ENCODE measurements at regions not wholly inside any gene's neighbourhood (a gene's known extent, or its start where the extent isn't known, plus 50 kb on each side); places are given as distances from the start of the nearest gene placed in this dataset.

GRCh38 chr1:9419369-9420041 is 119.8 kb upstream of the SLC25A33 start:
- DNase-seq (ENCODE audit: low read depth in 1 of 2, low spot score in 1 of 2), result no peak

DNA sequence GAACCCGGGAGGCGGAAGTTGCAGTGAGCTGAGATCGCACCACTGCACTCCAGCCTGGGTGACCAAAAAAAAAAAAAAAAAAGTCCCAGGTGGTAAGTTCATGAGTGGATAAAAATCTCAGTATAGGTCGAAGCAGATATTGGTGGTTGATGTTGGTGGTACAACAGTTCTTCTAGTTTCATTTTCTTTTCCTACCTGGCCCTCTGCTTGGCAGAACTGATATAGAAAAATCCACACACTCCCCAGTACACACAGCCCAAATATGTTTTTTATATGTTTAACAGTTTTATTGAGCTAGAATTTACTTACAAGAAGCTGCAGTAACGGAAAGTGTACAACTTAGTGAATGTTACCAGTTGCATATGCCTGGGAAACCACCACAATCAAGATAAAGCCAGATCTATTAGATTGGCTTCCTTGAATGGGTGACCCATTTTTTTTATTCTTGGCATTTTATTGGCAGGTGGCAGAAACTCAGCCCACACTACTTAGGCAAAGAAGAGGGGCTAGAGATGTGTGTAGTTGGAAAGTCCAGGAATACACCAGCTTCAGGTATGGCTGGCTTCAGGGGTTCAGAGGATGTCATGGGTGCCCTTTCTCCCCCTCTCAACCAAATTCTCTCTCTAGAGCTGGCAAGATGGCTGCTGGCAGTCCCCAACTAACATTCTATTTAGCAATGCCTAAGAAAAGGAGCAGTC is 118.3 kb upstream of the SLC25A33 start:
- DNase-seq (ENCODE audit: low read depth in 1 of 2, low spot score in 1 of 2), result no peak

- DNase-seq (ENCODE audit: low read depth in 1 of 2, low spot score in 1 of 2), result no peak
Measured at GRCh38 chr1:9421533-9421873, 117.8 kb upstream of the SLC25A33 start.

- no peak for DNase-seq (ENCODE audit: low read depth in 1 of 2, low spot score in 1 of 2)
Measured at GRCh38 chr1:9422321-9422720, 116.9 kb upstream of the SLC25A33 start.

DNA sequence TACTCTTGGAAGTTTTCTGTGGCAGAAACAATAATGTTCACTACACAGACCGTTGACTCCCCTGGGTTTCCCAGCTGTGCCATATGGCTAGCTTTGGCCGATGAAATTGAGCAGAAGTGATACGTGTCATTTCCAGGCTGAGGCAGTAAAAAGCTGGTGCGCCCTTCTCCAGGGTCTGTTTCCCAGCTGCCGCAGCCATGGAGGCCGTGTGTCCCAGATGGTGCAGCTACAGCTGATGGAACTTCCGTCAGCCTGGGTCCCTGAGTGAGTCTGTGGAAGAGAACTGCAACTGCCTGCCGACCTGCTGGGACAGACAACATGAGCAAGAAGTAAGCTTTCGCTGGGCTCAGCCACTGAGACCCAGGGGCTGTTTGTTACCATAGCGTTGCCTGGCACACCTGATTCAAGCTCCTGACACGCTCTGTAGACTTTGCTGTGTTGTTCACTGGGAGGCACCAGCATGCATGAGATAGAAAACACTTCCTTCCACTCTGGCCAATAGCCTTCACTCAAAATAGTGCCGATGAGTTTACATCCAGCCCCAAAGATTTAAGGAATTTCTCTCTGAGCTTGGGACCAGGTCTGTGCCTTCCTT is 116.3 kb upstream of the SLC25A33 start:
- no peak for DNase-seq (ENCODE audit: low read depth in 1 of 2, low spot score in 1 of 2)

- DNase-seq (ENCODE audit: low read depth in 1 of 2, low spot score in 1 of 2), result no peak
Measured at GRCh38 chr1:9424261-9424660, 115.0 kb upstream of the SLC25A33 start.

- no peak for DNase-seq (ENCODE audit: low read depth in 1 of 2, low spot score in 1 of 2)
Measured at GRCh38 chr1:9425859-9426258, 113.4 kb upstream of the SLC25A33 start.

GRCh38 chr1:9426291-9426711 is 113.0 kb upstream of the SLC25A33 start:
- DNase-seq (ENCODE audit: low read depth in 1 of 2, low spot score in 1 of 2), result peak; percentile 22 to 67

DNA sequence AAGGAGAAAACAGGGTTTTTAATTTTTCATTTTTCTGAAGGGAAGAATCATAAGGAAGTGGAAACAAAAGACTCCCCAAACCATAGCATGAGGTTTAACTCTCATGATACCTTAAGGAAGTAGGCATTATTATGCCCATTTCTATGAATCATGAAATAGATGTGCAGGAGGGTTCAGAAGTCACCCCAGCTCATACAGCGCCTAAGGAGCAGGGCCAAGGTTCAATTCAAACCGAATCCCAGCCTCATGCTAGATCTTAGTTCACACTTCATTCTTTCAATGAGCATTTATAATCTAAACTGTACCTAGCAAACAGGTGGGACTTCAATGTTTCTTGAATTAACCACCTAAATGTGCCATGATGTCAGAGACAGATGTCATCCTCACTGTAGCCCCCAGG is 111.9 kb upstream of the SLC25A33 start:
- no peak for DNase-seq (ENCODE audit: low read depth in 1 of 2, low spot score in 1 of 2)

DNA sequence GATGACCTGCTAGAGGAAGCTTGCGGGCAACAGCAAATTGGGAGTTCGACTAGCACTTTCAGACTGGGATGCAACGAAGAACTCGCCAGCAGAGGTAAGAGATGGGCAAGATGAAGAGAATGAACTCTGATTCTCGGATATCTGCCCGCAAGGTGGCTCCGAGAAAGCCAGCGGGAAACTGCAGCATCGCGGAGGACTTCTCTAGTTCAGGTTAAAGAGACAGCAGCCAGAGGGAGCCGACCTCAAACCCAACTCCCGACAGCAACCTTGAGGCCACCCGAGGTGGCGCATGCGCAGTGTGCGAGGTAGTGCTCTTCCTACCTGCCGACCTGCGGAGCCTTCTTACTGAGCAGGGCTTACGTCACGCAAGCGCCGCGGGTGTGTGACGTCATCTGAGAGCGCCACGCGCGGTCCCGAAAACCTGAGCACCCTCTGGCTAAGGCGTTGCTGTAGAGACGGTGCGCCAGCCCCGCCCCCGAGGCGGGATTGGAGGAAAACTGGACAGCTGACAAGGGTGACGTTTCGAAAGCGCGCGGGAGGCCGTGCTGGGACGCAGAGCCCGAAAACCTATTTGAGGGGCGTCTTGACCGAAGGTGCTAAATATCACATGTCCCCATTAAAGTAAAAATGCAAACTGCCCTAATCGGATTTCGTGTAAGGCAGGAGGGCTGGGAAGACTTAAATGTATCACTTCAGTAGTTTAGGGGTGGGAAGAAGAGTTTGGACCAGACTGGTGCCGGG is 110.5 kb upstream of the SLC25A33 start:
- DNase-seq (ENCODE audit: low read depth in 1 of 2, low spot score in 1 of 2), result peak; percentile 99 to 100

DNA sequence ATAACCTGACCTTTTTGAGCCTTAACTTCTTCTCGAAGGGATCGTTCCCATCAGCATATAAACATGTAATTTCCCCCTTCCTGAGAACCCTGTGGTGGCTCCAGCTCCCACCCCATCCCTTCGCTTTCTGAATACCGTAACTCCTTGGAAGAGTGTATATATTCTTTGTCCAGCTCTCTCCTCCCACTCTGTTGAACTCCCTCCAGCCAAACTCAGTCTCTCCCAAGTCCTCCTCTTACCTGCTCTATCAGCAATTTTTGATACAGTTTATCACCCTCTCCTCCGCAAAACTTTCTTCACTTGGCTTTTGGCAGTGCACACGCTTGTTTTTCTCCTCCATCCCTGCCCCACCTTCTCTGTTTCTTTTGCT is 109.9 kb upstream of the SLC25A33 start:
- DNase-seq (ENCODE audit: low read depth in 1 of 2, low spot score in 1 of 2), result no peak

DNA sequence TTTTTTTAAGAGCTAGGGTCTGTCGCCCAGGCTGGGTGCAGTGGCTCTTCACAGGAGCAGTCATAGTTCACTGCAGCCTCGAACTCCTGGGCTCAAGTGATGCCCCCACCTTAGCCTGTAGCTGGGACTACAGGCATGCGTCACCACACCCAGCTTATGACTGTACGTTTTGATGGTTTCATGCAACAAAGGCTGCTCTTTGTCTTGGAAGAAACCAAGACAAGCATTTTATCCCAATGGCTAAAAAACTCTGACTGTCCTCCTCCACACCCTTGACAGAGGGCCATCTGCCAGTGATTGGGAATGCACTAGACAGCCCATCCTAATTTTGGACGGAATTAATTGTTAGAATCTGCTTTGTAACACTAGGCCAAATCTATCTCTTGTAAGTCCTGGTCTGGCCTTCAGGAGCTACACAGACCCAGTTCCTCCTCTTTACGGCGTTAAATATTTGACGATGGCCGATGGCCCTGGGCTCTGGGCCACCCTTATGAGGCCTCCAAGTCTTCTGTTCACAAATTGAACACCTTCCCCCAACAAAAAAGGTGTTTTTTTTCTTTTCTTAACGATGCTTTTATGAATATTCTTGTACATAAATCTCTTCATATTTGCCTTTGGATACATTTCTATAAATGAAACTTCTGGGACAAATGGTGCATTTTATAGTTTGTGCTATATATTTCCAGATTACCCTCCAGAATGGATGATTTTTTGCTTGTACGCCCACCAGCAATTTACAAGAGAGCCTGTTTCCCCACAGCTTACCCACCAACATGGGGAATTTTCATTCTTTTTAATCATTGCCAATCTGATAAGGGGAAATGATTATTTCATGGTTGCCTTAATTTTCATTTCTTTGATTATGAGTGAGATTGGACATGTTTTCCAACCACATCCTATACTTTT is 104.8 kb upstream of the SLC25A33 start:
- no peak for DNase-seq (ENCODE audit: low read depth in 1 of 2, low spot score in 1 of 2)

DNA sequence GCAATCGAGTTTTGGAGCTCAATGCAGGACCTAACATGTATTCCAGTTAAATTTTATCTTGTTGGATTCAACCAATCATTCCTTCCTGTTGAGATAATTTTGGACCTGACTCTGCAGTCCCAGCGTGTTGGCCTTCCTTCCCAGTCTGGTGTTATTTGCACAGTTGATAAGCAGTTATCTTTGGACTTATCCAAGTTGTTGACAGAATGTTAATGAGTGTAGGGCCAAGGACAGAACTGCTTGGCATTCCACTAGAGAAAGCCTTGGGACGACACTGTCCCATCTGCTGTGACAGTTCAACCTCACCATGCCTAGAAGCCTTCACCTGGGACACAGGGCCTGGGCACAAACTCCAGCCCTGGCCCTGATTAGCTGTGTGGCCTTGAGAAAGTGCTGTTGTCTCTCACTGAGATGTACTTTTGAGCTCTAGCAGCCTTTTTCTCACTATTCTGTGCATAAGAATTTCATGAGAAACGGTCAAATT is 104.1 kb upstream of the SLC25A33 start:
- DNase-seq (ENCODE audit: low read depth in 1 of 2, low spot score in 1 of 2), result no peak

- DNase-seq (ENCODE audit: low read depth in 1 of 2, low spot score in 1 of 2), result no peak
Measured at GRCh38 chr1:9435854-9436640, 103.2 kb upstream of the SLC25A33 start.

GRCh38 chr1:9437961-9438430 is 101.3 kb upstream of the SLC25A33 start:
- no peak for DNase-seq (ENCODE audit: low read depth in 1 of 2, low spot score in 1 of 2)

GRCh38 chr1:9438431-9439073 is 100.7 kb upstream of the SLC25A33 start:
- DNase-seq (ENCODE audit: low read depth in 1 of 2, low spot score in 1 of 2), result no peak

DNA sequence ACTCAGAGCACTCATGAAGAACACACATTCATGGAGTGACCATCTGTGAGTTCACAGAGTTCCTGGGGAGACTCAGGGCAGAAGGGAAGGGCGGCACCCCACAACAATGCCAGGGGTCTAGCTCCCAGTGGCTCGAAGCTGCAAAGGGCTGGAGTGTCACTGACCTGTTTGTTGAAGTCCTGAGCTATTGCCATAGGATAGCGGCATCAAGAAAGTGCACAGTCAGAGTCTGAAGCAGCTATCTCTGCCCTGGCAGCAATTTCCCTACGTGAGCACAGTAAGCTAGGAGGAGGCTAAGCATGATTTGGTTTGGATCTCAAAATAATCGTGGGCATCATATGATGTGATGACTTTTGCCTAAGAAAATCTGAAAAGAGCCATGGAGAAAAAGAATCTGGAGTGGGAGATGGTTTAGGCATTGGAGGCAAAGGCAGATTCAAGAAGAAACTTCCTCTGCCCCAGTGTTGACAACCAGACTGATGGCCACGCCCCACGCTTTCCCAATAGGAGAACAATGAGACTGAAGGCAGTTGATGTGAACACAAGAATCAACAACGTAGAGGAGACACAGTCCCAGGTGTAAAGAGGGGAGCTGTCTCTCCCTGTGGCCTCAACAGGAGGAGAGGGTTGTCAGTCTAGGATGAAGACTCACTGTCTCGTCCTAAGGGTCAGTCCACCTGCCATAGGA is 100.0 kb upstream of the SLC25A33 start:
- no peak for DNase-seq (ENCODE audit: low read depth in 1 of 2, low spot score in 1 of 2)

GRCh38 chr1:9440261-9440660 is 99.0 kb upstream of the SLC25A33 start:
- DNase-seq (ENCODE audit: low read depth in 1 of 2, low spot score in 1 of 2), result no peak

- no peak for DNase-seq (ENCODE audit: low read depth in 1 of 2, low spot score in 1 of 2)
Measured at GRCh38 chr1:9440763-9441194, 98.5 kb upstream of the SLC25A33 start.

Measured in activated CD4-positive, alpha-beta T cell treated with anti-CD3 and anti-CD28 coated beads, Interleukin-2, amount 50 U/mL, for 24 hours (primary cell).